ENCODE measurements at regions not wholly inside any gene's neighbourhood (a gene's known extent, or its start where the extent isn't known, plus 50 kb on each side); places are given as distances from the start of the nearest gene placed in this dataset.

- ChIA-PET POLR2A (interaction anchor here (0.6 kb wide), 1 partner anchor 1223 kb away, joined by 3 read pairs; no protein-coding TSS in a partner anchor), CTCF (interaction anchor here (0.9 to 7.2 kb wide), 9 partner anchors 8 to 253 kb away, joined by 3 to 40 read pairs (median 4); no protein-coding TSS in a partner anchor)
- TF ChIP-seq CTCF (IDR thresholded peaks at IDR 0.05; ENCODE audit: control extremely low read depth, extremely low read depth, low read depth, missing control alignments), result no peak
- DNase-seq (ENCODE audit: extremely low spot score), result no peak
Measured at GRCh38 chr11:32304521-32304920, 130.8 kb downstream of the WT1 start.

- no peak for DNase-seq (ENCODE audit: extremely low spot score)
- ChIA-PET CTCF (interaction anchor here (2.2 to 7.2 kb wide), 3 partner anchors 8 to 17 kb away, joined by 12 to 40 read pairs (median 14); no protein-coding TSS in a partner anchor), POLR2A (no interaction called here)
- TF ChIP-seq CTCF (IDR thresholded peaks at IDR 0.05; ENCODE audit: control extremely low read depth, extremely low read depth, low read depth, missing control alignments), result no peak
Measured at GRCh38 chr11:32305460-32305859, 129.9 kb downstream of the WT1 start.

GRCh38 chr11:32307471-32307870, 127.9 kb downstream of the WT1 start:
- POLR2A ChIA-PET, result no interaction called here
- no peak for TF ChIP-seq CTCF (IDR thresholded peaks at IDR 0.05; ENCODE audit: control extremely low read depth, extremely low read depth, low read depth, missing control alignments)
- DNase-seq (ENCODE audit: extremely low spot score), result no peak
- CTCF ChIA-PET, result interaction anchor here (1.6 to 7.2 kb wide), 3 partner anchors 10 to 22 kb away, joined by 3 to 40 read pairs (median 12); no protein-coding TSS in a partner anchor

GRCh38 chr11:32307913-32308312, 127.4 kb downstream of the WT1 start:
- CTCF ChIA-PET, result interaction anchor here (2.7 to 7.2 kb wide), 2 partner anchors 11 to 14 kb away, joined by 12 to 40 read pairs; no protein-coding TSS in a partner anchor

GRCh38 chr11:32309530-32310213, 125.7 kb downstream of the WT1 start:
- ChIA-PET POLR2A (no interaction called here), CTCF (interaction anchor here (1.4 kb wide), 1 partner anchor 12 kb away, joined by 6 read pairs; no protein-coding TSS in a partner anchor)
- TF ChIP-seq CTCF (IDR thresholded peaks at IDR 0.05; ENCODE audit: control extremely low read depth, extremely low read depth, low read depth, missing control alignments), result no peak
- DNase-seq (ENCODE audit: extremely low spot score), result no peak

More at GRCh38 chr11:32307913-32308312, 127.4 kb downstream of the WT1 start:
- POLR2A ChIA-PET, result no interaction called here
- TF ChIP-seq CTCF (IDR thresholded peaks at IDR 0.05; ENCODE audit: control extremely low read depth, extremely low read depth, low read depth, missing control alignments), result no peak
- DNase-seq (ENCODE audit: extremely low spot score), result no peak

- ChIA-PET POLR2A (no interaction called here), CTCF (interaction anchor here (1.9 kb wide), 1 partner anchor 13 kb away, joined by 9 read pairs; no protein-coding TSS in a partner anchor)
- DNase-seq (ENCODE audit: extremely low spot score), result no peak
- TF ChIP-seq CTCF (IDR thresholded peaks at IDR 0.05; ENCODE audit: control extremely low read depth, extremely low read depth, low read depth, missing control alignments), result no peak
Measured at GRCh38 chr11:32310214-32310601, 125.1 kb downstream of the WT1 start.
